ENCODE measurements at regions not wholly inside any gene's neighbourhood (a gene's known extent, or its start where the extent isn't known, plus 50 kb on each side); places are given as distances from the start of the nearest gene placed in this dataset.

GRCh38 chr6:94357381-94357980 lies 938.1 kb upstream of the EPHA7 start:
- Histone ChIP-seq H3K36me3 (ENCODE audit: control insufficient read depth, insufficient read depth, low read length) (peaks cover 1% of the 10 kb centered on the region; the same call in 1 of the 2 replicates), H3K9me3 (ENCODE audit: control insufficient read depth, insufficient read depth, low read length) (no peaks in the 10 kb centered on the region), H3K27ac (ENCODE audit: low read length) (no peak overlapping the region), H3K4me3 (ENCODE audit: low read length) (no peak overlapping the region), H3K27me3 (ENCODE audit: control insufficient read depth, insufficient read depth, low read length) (no peaks in the 10 kb centered on the region), H3K4me1 (ENCODE audit: control insufficient read depth, insufficient read depth, low read length) (no peaks in the 10 kb centered on the region; the same call in 1 of the 2 replicates)
- no CpG with 5 or more reads among the region's 4 CpGs for WGBS (ENCODE audit: insufficient coverage, insufficient read length)
- no peak for DNase-seq (ENCODE audit: low read depth, low spot score)

GRCh38 chr6:94350833-94351232 lies 931.5 kb upstream of the EPHA7 start:
- H3K27ac ChIP-seq (ENCODE audit: low read length): no peak overlapping the region
- no peaks in the 10 kb centered on the region for H3K9me3 ChIP-seq (ENCODE audit: control insufficient read depth, insufficient read depth, low read length)
- H3K4me3 ChIP-seq (ENCODE audit: low read length): no peak overlapping the region
- 100% methylated on average over 1 of the region's 8 CpGs for WGBS (ENCODE audit: insufficient coverage, insufficient read length)
- no peak for DNase-seq (ENCODE audit: low read depth, low spot score)
- H3K4me1 ChIP-seq (ENCODE audit: control insufficient read depth, insufficient read depth, low read length): no peaks in the 10 kb centered on the region
- H3K27me3 ChIP-seq (ENCODE audit: control insufficient read depth, insufficient read depth, low read length): no peaks in the 10 kb centered on the region
- no peaks in the 10 kb centered on the region for H3K36me3 ChIP-seq (ENCODE audit: control insufficient read depth, insufficient read depth, low read length)

- DNase-seq (ENCODE audit: low read depth, low spot score): no peak
- no peaks in the 10 kb centered on the region for H3K27me3 ChIP-seq (ENCODE audit: control insufficient read depth, insufficient read depth, low read length)
- WGBS (ENCODE audit: insufficient coverage, insufficient read length): no CpG with 5 or more reads among the region's 1 CpG
- H3K9me3 ChIP-seq (ENCODE audit: control insufficient read depth, insufficient read depth, low read length): no peaks in the 10 kb centered on the region
- H3K4me1 ChIP-seq (ENCODE audit: control insufficient read depth, insufficient read depth, low read length): no peaks in the 10 kb centered on the region
- H3K4me3 ChIP-seq (ENCODE audit: low read length): no peak overlapping the region
- H3K36me3 ChIP-seq (ENCODE audit: control insufficient read depth, insufficient read depth, low read length): no peaks in the 10 kb centered on the region
- H3K27ac ChIP-seq (ENCODE audit: low read length): no peak overlapping the region
Measured at GRCh38 chr6:94349227-94349626, 929.9 kb upstream of the EPHA7 start.

GRCh38 chr6:94344866-94345265 lies 925.5 kb upstream of the EPHA7 start:
- Histone ChIP-seq H3K27ac (ENCODE audit: low read length) (no peak overlapping the region), H3K27me3 (ENCODE audit: control insufficient read depth, insufficient read depth, low read length) (no peaks in the 10 kb centered on the region), H3K36me3 (ENCODE audit: control insufficient read depth, insufficient read depth, low read length) (no peaks in the 10 kb centered on the region), H3K4me3 (ENCODE audit: low read length) (no peak overlapping the region), H3K9me3 (ENCODE audit: control insufficient read depth, insufficient read depth, low read length) (no peaks in the 10 kb centered on the region), H3K4me1 (ENCODE audit: control insufficient read depth, insufficient read depth, low read length) (no peaks in the 10 kb centered on the region)
- no CpG with 5 or more reads among the region's 1 CpG for WGBS (ENCODE audit: insufficient coverage, insufficient read length)
- no peak for DNase-seq (ENCODE audit: low read depth, low spot score)

- Histone ChIP-seq H3K27ac (ENCODE audit: low read length) (no peak overlapping the region), H3K27me3 (ENCODE audit: control insufficient read depth, insufficient read depth, low read length) (no peaks in the 10 kb centered on the region), H3K9me3 (ENCODE audit: control insufficient read depth, insufficient read depth, low read length) (no peaks in the 10 kb centered on the region), H3K4me3 (ENCODE audit: low read length) (no peak overlapping the region), H3K36me3 (ENCODE audit: control insufficient read depth, insufficient read depth, low read length) (no peaks in the 10 kb centered on the region), H3K4me1 (ENCODE audit: control insufficient read depth, insufficient read depth, low read length) (no peaks in the 10 kb centered on the region)
- DNase-seq (ENCODE audit: low read depth, low spot score): no peak
- WGBS (ENCODE audit: insufficient coverage, insufficient read length): no CpG with 5 or more reads among the region's 2 CpGs
Measured at GRCh38 chr6:94341173-94341572, 921.8 kb upstream of the EPHA7 start.

- Histone ChIP-seq H3K27me3 (ENCODE audit: control insufficient read depth, insufficient read depth, low read length) (no peaks in the 10 kb centered on the region), H3K4me1 (ENCODE audit: control insufficient read depth, insufficient read depth, low read length) (no peaks in the 10 kb centered on the region), H3K4me3 (ENCODE audit: low read length) (no peak overlapping the region), H3K36me3 (ENCODE audit: control insufficient read depth, insufficient read depth, low read length) (no peaks in the 10 kb centered on the region), H3K27ac (ENCODE audit: low read length) (no peak overlapping the region), H3K9me3 (ENCODE audit: control insufficient read depth, insufficient read depth, low read length) (no peaks in the 10 kb centered on the region)
- DNase-seq (ENCODE audit: low read depth, low spot score): peak; percentile 25
- no CpG with 5 or more reads among the region's 1 CpG for WGBS (ENCODE audit: insufficient coverage, insufficient read length)
Measured at GRCh38 chr6:94323853-94324252, 904.5 kb upstream of the EPHA7 start.

GRCh38 chr6:94300424-94301144 lies 881.2 kb upstream of the EPHA7 start:
- Histone ChIP-seq H3K36me3 (ENCODE audit: control insufficient read depth, insufficient read depth, low read length) (no peaks in the 10 kb centered on the region), H3K4me1 (ENCODE audit: control insufficient read depth, insufficient read depth, low read length) (no peaks in the 10 kb centered on the region), H3K27me3 (ENCODE audit: control insufficient read depth, insufficient read depth, low read length) (no peaks in the 10 kb centered on the region), H3K27ac (ENCODE audit: low read length) (no peak overlapping the region), H3K9me3 (ENCODE audit: control insufficient read depth, insufficient read depth, low read length) (no peaks in the 10 kb centered on the region), H3K4me3 (ENCODE audit: low read length) (no peak overlapping the region)
- WGBS (ENCODE audit: insufficient coverage, insufficient read length): no CpG with 5 or more reads among the region's 5 CpGs
- no peak for DNase-seq (ENCODE audit: low read depth, low spot score)

- Histone ChIP-seq H3K4me1 (ENCODE audit: control insufficient read depth, insufficient read depth, low read length) (no peaks in the 10 kb centered on the region), H3K36me3 (ENCODE audit: control insufficient read depth, insufficient read depth, low read length) (no peaks in the 10 kb centered on the region), H3K4me3 (ENCODE audit: low read length) (no peak overlapping the region), H3K27ac (ENCODE audit: low read length) (no peak overlapping the region), H3K27me3 (ENCODE audit: control insufficient read depth, insufficient read depth, low read length) (no peaks in the 10 kb centered on the region), H3K9me3 (ENCODE audit: control insufficient read depth, insufficient read depth, low read length) (no peaks in the 10 kb centered on the region)
- DNase-seq (ENCODE audit: low read depth, low spot score): no peak
- no CpG with 5 or more reads among the region's 6 CpGs for WGBS (ENCODE audit: insufficient coverage, insufficient read length)
Measured at GRCh38 chr6:94289131-94289530, 869.8 kb upstream of the EPHA7 start.

GRCh38 chr6:94278146-94278545 lies 858.8 kb upstream of the EPHA7 start:
- H3K4me3 ChIP-seq (ENCODE audit: low read length): no peak overlapping the region
- no peaks in the 10 kb centered on the region for H3K9me3 ChIP-seq (ENCODE audit: control insufficient read depth, insufficient read depth, low read length)
- DNase-seq (ENCODE audit: low read depth, low spot score): no peak
- WGBS (ENCODE audit: insufficient coverage, insufficient read length): no CpG with 5 or more reads among the region's 5 CpGs
- no peaks in the 10 kb centered on the region for H3K27me3 ChIP-seq (ENCODE audit: control insufficient read depth, insufficient read depth, low read length)
- H3K36me3 ChIP-seq (ENCODE audit: control insufficient read depth, insufficient read depth, low read length): no peaks in the 10 kb centered on the region
- H3K4me1 ChIP-seq (ENCODE audit: control insufficient read depth, insufficient read depth, low read length): no peaks in the 10 kb centered on the region
- H3K27ac ChIP-seq (ENCODE audit: low read length): no peak overlapping the region

- Histone ChIP-seq H3K27ac (ENCODE audit: low read length) (no peak overlapping the region), H3K4me1 (ENCODE audit: control insufficient read depth, insufficient read depth, low read length) (no peaks in the 10 kb centered on the region), H3K9me3 (ENCODE audit: control insufficient read depth, insufficient read depth, low read length) (no peaks in the 10 kb centered on the region), H3K4me3 (ENCODE audit: low read length) (no peak overlapping the region), H3K27me3 (ENCODE audit: control insufficient read depth, insufficient read depth, low read length) (no peaks in the 10 kb centered on the region), H3K36me3 (ENCODE audit: control insufficient read depth, insufficient read depth, low read length) (no peaks in the 10 kb centered on the region)
- no CpG with 5 or more reads among the region's 2 CpGs for WGBS (ENCODE audit: insufficient coverage, insufficient read length)
- DNase-seq (ENCODE audit: low read depth, low spot score): no peak
Measured at GRCh38 chr6:94272327-94272726, 853.0 kb upstream of the EPHA7 start.
